HG03103 (cell line): ENCODE measurements at regions not wholly inside any gene's neighbourhood (a gene's known extent, or its start where the extent isn't known, plus 50 kb on each side); places are given as distances from the start of the nearest gene placed in this dataset.
"Not testable (repeated sequence)": the region's sequence is repeated elsewhere in the genome, so short reads cannot be mapped to it uniquely, and the experiment has no call there.

Source experiments
- ATAC-seq: cut with Tn5 transposase; IDR thresholded peaks from one replicate; pipeline ENCODE4 v1.9.1; 2021; ENCODE audit warnings: low read depth; ENCODE audit not compliant: unreplicated experiment

- ATAC-seq = no peak
Observed at GRCh38 chr2:205867371-205867770, 185.1 kb downstream of the NRP2 start.

- no peak for ATAC-seq
Observed at GRCh38 chr2:205865905-205866441, 183.7 kb downstream of the NRP2 start.

GRCh38 chr2:205865056-205865455 lies 182.8 kb downstream of the NRP2 start:
- ATAC-seq = no peak

- ATAC-seq = no peak
Observed at GRCh38 chr2:205864491-205864890, 182.2 kb downstream of the NRP2 start.

GRCh38 chr2:205862761-205863160 lies 180.5 kb downstream of the NRP2 start:
- ATAC-seq = not testable (repeated sequence)

GRCh38 chr2:205860885-205861284 lies 178.6 kb downstream of the NRP2 start:
- ATAC-seq = no peak

GRCh38 chr2:205860181-205860580 lies 177.9 kb downstream of the NRP2 start:
- no peak for ATAC-seq

- no peak for ATAC-seq
Observed at GRCh38 chr2:205858881-205859441, 176.7 kb downstream of the NRP2 start.

GRCh38 chr2:205858275-205858674 lies 176.0 kb downstream of the NRP2 start:
- ATAC-seq = no peak

- peak; percentile 56 for ATAC-seq
Observed at GRCh38 chr2:205857520-205858237, 175.4 kb downstream of the NRP2 start.

- no peak for ATAC-seq
Observed at GRCh38 chr2:205852457-205852856, 170.2 kb downstream of the NRP2 start.

- no peak for ATAC-seq
Observed at GRCh38 chr2:205850611-205851010, 168.3 kb downstream of the NRP2 start.

- ATAC-seq = no peak
Observed at GRCh38 chr2:205850132-205850531, 167.8 kb downstream of the NRP2 start.

GRCh38 chr2:205849136-205849535 lies 166.8 kb downstream of the NRP2 start:
- ATAC-seq = no peak

GRCh38 chr2:205848601-205849000 lies 166.3 kb downstream of the NRP2 start:
- ATAC-seq = no peak
